Dedifferentiated amniotic fluid mesenchymal stem cell (primary cell): ENCODE measurements at regions not wholly inside any gene's neighbourhood (a gene's known extent, or its start where the extent isn't known, plus 50 kb on each side); places are given as distances from the start of the nearest gene placed in this dataset.

ENCODE experiments used
- DNase-seq: peaks from one replicate; pipeline ENCODE4 v3.0.0-alpha.2; 2016; ENCODE audit errors: extremely low spot score

DNA sequence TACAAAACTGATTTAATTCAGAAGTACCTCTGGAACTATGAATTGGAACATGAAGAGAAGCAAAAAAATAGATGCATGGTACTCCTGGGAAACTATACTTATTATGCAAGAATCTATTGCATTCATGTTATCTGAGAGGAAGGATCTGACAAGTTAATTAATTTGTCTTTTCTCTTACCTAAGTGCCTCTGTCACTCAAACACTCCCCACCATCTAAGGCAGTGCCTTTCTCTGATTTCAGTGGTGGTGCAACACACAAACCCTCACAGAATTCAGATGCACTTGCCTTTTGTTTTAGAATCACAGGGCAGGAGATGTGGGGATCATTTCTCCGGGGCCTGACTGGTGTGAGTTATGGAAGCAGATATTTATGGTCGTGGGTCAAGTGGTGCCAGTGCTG lies 52.5 kb upstream of the C9orf72 start:
- DNase-seq = no peak

DNA sequence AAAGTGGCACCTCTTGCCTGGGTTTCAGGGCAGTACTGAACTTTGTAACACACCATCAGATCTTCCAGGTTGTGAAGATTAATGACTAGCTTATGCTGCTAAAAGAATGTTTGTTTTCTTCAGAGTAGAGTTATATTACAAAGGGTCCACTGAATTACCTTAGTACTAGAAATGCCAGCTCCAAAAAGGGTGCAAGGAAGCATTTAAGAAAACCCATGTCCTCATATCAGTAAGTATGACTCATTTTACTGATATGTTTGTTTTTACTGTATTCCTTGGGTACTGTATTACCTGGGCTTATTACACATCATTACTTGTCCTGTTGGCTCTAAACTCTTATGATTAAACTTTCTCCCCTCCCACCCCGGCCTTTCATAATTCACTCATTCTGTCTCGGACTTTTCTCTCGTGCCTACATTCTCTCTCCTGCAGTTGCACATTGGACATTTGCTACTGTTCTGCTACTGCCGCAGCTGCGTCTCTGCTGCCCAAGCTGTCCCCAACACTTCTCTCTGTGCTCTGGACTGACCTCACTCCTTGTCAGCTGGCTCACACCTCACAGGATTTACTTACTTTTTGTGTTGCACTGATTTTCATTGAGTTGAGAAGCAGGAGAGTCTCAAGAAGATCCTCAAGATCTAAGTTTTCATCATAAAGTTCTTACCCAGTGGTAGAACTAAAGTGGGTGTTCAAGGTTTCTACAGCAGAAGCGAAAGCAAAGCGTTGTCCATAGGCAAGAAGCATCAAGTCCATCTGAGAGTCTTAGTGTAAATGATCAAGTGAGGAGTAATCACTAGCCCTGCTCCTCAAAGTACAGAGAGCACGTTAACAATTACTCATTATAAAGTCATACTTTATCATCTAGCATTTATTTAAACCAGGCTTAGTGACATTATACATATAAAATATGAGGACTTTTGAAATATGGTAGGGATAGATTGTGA lies 53.2 kb upstream of the C9orf72 start:
- no peak for DNase-seq

DNA sequence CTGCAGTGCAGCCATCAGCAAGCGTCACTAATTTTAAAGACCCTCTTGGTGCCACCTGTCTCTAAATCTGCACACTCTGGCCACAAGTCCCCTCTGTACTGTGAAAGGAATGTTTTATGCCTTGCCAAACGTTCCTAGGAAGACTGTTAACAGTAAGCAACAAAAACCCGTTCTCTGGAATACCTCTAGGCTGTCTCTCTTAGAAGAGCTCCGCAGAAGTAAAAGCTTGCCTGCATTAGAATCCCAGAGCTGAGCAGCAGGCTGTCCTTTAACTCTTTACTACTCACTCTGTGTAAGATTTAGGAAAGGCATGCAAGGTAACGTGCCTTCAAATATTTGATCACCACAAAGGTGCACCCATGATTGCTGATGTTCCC lies 53.9 kb upstream of the C9orf72 start:
- DNase-seq = no peak

DNA sequence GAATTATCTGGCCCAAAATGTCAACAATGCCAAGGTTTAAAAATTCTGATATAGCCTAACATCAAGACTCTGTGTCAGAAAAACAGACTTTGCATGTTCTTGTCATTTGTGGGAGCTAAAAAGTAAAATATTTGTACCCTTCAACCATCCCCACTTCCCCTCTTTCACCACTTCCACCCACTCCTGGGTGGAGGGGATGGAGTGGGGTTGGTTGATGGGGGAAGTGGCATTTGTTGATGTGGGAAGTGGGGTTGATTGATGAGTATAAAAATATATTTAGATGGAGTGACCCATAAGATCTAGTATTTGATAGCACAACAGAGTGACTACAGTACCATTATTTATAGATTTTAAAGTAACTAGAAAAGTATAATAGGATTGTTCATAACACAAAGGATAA lies 55.0 kb upstream of the C9orf72 start:
- no peak for DNase-seq

DNA sequence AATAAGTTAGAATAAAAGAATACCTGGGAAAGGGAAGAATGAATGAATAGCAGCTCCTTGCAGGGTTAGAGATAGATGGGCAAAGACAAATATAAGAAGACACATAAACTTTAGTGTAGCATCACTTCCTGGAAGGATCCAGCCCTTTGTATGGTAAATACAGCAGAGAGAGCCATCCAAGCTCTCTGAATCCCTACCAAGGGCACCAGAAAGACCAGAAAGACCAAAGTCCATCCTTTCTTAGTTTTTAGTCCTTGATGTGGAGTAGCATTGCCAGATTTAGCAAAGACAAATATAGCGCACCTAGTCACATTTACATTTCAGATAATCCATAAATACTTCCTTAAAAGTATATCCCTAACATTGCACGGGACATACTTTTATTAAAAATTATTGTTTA lies 56.1 kb upstream of the C9orf72 start:
- DNase-seq = no peak

DNA sequence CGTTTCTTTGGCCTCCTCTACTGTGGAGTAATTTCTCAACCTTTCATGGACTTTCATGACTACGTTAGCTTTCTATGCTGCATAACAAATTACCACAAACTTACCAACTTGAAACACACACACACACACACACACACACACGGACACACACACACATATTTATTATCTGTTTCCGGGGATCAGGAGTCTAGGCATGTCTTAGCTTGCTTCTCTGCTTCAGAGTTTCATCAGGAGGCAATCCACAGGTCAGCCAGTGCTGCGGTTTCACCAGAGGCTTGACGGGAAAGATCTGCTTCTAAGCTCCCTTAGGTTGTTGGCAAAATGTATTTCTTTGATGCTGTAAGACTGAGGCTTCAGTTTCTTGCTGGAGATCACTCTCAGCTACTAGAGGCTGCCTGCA lies 59.0 kb upstream of the C9orf72 start:
- no peak for DNase-seq

DNA sequence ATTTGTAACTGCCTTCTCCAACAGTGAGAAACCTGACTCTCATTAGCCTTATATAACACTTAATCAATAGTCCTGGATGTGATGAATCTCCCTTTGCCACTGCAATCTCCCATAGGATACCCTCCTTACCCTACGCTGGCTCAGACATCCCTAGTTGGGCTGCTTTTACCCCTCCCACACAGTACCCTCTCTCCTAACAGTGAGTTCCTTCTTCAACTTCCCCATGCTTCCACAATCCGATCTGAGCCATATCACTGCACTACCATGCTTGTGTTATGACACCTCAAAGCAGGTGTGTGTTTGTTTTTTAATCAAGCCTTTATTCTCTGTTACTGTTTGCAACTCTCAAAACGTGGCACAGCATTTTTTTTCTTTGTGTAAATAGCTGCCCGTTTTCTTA lies 60.5 kb upstream of the C9orf72 start:
- no peak for DNase-seq

DNA sequence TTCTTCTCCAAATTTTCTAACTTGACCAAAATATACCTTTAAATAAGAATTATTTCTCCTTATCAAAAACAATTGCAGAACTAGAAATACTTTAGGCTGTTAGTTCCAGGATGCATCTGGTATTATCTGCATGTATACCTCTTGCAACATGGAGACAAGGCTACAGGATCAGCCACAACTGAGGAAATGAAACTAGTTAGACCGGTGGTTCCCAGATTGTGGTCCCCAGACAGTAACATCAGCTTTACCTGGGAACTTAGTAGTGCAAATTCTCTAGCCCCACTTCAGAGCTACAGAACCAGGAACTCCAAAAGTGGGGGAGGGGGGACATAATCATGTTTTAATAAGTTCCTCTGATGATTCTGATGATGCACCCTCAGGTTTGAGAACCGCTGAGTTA lies 61.6 kb upstream of the C9orf72 start:
- DNase-seq = no peak

DNA sequence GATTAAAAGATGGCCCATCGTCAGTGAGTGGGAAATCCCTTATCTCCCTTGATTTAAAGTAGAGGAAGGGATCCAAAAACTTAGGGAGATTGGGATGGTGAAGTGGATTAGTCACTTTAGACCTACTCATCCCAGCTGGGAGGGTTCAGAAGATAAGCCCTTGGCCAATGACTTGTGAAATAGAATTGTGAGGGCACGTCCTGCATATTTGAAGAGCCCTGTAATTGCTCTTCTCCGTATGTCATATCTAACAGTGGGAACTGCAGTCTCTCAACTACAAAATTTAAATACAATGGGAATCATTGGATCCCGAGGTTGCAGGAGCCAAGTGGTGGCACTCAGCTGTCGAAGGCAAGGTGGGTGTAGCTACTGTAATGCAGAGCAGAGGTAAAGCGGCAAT lies 65.4 kb upstream of the C9orf72 start:
- no peak for DNase-seq

DNA sequence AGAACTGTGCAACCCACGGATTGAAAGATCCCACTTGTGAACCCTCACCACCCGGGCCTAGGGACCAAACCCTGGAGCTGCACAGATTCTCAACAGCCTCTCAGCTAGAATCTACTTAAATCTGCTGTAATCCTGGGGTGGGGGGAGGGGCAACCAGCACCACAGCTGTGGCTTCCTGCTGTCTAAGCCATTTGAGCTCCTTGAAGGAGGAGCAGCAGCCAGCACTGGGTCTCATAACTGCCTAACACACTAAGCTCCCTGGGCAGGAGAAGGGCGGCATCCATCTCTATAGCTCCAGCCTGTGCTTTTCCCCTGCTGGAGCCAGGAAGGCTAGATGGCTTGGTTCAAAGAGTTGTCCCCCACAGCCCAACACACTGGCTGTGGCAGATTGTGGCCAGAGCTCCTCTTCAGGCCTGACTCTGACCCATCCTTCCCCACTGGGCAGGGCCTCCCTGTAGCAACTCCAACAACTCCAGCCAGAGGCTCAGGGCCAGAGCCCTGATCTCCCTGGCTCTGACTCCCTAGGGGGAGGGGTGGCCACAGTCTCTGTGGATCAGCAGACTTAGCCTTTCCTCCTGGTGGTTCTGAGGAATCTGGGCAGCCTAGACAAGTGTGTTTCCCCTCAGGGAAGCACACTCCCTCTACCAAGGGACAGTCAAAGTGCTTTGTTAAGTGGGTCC lies 72.0 kb upstream of the C9orf72 start:
- no peak for DNase-seq

DNA sequence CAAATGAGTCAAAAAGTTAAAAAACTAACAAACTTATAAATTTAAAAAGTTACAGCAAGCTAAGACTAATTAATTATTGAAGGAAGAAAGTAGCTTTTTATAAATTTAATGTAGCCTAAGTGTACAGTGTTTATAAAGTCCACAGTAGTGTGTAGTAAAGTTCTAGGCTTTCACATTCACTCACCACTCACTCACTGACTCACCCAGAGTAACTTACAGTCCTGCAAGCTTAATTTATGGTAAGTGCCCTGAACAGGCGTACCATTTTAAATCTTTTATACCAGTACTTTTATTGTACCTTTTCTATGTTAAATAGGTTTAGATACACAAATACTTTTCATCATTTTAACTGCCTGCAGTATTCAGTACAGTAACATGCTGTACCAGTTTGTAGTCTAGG lies 80.0 kb upstream of the C9orf72 start:
- DNase-seq = no peak

DNA sequence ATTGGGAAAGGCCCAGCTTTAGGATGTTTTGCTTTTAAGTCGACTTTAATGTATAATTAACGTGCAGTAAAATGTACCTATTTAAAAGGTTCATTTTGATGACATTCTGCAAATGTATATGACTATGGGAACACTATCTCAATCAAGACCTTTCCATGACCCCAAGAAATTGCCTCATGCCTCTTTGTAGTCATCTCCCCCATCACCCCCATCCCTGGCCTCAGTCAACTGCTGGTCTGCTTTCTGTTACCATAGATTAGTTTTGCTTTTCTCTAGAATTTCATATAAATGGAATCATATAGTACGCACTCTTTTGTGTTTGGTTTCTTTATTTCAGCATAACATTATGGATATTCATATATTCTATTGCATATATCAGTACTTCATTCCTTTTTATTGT lies 80.7 kb upstream of the C9orf72 start:
- DNase-seq = no peak

DNA sequence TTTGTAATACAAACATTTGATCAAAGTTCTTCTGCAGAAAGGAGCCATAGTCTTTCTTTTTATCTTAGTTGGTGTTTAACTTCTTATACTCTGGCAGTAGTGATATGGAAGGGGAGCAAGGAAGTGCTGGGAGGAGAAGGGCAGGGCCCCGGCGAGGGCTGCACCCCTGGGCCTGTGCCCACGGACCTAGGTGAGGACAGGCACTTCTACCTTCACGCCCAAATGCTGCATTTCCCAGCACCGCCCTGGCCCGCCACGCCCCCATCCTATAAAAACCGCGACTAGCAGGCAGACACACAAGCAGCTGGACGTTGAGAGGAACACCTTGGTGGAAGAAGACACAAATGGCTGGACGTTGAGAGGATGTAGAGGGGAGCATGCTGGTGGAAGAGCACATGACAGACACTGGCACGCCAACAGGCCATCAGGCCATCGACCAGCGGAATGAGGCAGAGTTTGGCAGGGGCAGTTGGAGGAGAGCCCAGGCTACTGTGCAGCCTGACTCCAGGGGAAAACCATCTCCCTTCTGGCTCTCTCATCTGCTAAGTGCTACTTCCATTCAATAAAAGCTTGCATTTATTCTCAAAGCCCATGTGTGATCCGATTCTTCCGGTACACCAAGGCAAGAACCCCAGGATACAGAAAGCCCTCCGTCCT lies 81.5 kb upstream of the C9orf72 start:
- DNase-seq = no peak

DNA sequence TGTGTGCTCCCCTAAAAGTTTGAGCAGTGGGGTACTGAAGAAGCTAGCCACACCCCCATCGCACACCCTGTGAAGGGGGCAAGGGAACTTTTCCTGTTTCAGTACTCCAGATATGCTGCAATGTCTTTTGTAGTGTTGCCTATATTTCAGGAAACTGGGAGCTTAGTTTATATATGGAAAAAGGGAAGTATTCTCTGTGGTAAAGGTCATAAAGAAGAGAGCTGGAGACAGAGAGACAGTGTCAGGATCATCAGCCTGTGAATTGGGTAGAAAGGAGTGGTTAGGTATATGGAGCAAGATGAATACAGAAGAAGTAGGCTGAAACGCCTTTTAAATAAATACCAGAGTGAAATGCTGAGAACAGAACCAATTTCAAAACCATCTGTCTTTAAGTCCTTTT lies 82.2 kb upstream of the C9orf72 start:
- no peak for DNase-seq

DNA sequence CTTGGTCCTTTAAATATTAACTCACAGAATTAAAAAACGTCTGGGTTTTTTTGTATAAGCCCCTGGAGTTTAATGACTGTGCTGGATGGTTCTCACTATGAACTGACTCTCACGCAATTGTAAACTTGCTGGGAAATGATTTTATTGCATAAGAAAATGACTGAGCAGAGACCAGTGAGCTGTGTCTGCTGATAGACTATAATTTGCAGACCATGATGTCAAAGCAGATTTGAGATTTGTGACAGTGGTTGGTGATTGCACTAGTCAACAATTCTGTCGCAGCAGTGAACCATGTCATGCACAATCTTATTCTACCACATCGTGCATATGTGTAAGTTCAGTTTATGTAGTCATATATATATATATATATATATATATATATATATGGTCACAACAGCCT lies 85.7 kb upstream of the C9orf72 start:
- DNase-seq = no peak

DNA sequence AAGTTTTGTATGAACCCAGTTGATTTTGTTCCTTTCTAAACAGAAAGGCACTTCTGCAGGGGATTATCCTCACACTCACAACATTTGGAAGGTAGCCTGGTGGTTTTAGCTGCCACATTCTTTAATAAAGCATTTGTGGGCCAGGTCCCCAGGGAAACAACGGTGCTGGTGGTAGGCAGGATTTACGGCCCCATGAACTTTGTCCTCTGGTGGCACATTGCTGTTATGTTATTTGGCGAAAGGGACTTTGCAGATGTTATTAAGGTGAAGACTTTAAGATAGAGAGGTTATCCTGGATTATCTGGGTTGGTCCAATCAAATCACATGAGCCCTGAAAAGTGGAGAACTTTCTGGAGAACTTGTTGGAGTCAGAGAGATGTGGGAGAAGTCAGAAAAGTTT lies 86.3 kb upstream of the C9orf72 start:
- DNase-seq = no peak

DNA sequence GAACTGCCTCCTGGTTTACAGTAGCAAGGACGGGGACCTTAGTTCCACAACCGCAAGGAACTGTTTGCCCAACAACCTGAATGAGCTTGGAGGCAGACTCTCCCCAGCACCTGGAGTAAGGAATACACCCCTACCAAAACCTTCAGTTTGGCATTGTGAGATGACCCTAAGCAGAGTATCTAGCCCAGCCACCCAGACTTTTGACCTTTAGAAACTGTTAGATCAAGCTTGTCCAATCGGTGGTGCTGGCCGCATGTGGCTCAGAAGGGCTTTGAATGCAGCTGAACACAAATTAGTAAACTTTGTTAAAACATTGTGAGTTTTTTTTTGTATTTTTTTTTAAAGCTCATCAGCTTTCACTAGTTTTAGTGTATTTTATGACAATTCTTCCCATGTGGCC lies 86.9 kb upstream of the C9orf72 start:
- DNase-seq = no peak

DNA sequence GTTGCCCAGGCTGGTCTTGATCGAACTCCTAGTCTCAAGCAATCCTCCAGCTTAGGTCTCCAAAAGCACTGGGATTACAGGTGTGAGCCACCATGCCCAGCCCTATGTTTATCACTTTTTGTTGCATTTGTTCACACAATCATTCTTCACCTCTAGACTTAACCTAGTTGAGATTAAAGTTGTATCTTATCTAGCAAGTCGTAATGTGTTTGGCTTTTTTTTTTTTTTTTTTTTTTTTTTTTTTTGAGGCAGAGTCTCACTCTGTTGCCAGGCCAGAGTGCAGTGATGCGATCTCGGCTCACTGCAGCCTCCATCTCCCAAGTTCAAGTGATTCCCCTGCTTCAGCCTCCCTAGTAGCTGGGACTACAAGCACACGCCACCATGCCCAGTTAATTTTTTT lies 90.2 kb upstream of the C9orf72 start:
- DNase-seq = no peak

DNA sequence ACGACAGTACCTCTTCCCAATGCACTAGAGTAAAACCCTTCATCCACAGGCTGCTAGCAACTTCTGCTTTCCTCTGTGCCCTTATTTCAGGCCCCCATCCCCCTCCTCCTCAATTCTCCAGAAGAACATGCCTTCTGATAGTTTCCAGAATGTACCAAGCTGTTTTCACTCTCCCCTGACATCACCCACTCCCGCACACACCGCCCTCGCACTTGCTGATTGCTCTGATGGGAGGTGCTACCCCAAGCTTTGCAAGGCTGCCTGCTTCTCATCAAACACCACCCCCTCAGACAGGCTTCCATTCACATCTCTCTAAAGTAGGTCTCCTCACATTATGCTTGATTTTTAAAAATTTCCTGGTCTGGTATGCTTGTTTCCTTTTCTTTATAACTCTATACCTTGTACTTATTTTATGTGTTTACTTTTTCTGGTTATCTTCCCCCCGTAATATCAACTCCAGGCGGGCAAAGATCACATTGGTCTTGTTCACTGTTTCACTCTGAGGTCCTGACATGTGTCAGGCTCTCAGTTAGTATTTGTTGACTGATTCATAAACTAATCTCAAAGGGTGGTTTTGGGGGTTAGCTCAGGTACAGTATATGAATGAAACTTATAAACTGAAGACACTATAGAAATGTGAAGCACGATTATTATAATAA lies 91.0 kb upstream of the C9orf72 start:
- DNase-seq = no peak

DNA sequence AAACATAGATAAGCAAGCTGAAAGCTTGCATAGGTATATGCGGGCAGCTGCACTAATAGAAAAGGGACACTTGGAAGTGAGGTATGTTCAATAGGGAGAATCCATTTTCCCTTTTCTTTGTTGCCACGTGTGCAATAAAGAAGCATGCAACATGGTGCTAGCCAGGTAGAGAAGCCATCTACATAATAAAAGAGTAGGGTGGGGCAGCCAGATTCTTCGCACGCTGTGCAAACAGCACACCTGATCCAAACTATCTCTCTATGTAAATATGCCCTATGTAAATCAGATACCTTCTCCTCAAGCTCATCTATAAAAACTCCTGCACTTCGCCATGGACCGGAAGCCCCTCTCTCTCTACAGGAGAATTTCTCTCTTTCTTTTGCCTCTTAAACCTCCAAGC lies 91.9 kb upstream of the C9orf72 start:
- DNase-seq = no peak

DNA sequence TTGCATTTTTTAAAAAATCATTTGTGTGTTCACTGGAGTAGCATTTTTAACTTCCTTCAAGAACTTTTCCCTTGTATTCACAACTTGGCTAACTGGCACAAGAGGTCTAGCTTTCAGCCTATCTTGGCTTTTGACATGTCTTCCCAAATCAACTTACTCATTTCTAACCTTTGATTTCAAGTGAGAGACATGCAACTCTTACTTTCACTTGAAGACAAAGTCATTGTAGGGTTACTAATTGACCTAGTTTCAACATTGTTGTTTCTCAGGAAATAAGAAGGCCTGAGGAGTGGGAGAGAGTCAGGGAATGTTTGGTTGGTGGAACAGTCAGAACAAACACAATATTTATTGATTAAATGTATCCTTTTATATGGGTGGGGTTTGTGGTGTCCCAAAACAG lies 95.0 kb upstream of the C9orf72 start:
- DNase-seq = no peak

DNA sequence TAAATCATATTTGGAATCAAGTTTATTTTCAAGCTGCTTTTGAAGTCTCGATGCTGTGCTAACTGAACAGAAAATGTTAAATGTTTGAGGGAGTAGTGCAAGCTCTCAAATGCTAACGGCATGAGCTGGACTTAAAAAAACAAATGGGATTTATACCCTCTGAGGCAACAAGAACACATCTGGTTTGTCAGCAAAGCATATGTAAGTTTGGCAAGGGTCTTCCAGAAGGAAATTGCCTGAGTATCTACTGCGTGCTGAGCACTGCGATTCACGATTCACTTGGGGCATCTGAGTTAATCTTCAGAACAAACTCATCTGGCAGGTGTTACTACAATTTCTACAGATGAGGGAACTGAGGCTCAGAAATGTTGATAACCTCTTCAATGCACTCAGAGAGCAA lies 98.4 kb upstream of the C9orf72 start:
- no peak for DNase-seq
